Smooth muscle cell (in vitro differentiated cells): ENCODE measurements at regions not wholly inside any gene's neighbourhood (a gene's known extent, or its start where the extent isn't known, plus 50 kb on each side); places are given as distances from the start of the nearest gene placed in this dataset.

Source experiments
- DNase-seq: peaks from one replicate; lab custom pipeline; 2025; ENCODE audit not compliant: unreplicated experiment; lab: John Stamatoyannopoulos, UW
- H2AFZ ChIP-seq: fragments of 200-600 bp; sonication (generic); 2 replicates; pipeline ENCODE4 v1.6.0; 2016; ENCODE audit warnings: antibody characterized with exemption, low read depth, mild to moderate bottlenecking
- H3F3A ChIP-seq: fragments of 200-600 bp; sonication (generic); 2 replicates; pipeline ENCODE4 v1.6.0; 2017; ENCODE audit warnings: antibody characterized with exemption, low read depth
- H3K27ac ChIP-seq: fragments of 200-600 bp; sonication (generic); 2 replicates; pipeline ENCODE4 v1.5.1; 2016; ENCODE audit warnings: low read depth, mild to moderate bottlenecking
- H3K27me3 ChIP-seq: fragments of 200-600 bp; sonication (generic); 2 replicates; pipeline ENCODE4 v1.6.1; 2016; ENCODE audit warnings: low read depth, mild to moderate bottlenecking
- H3K36me3 ChIP-seq: fragments of 200-600 bp; sonication (generic); 2 replicates; pipeline ENCODE4 v1.5.1; 2016; ENCODE audit warnings: low read depth
- H3K4me1 ChIP-seq: fragments of 200-600 bp; sonication (generic); 2 replicates; pipeline ENCODE4 v1.5.1; 2016; ENCODE audit warnings: low read depth
- H3K4me2 ChIP-seq: fragments of 200-600 bp; sonication (generic); 2 replicates; pipeline ENCODE4 v1.6.0; 2016; ENCODE audit warnings: mild to moderate bottlenecking
- H3K4me3 ChIP-seq: fragments of 200-600 bp; sonication (generic); 2 replicates; pipeline ENCODE4 v1.5.1; 2016; ENCODE audit warnings: mild to moderate bottlenecking
- H3K79me2 ChIP-seq: fragments of 200-600 bp; sonication (generic); 2 replicates; pipeline ENCODE4 v1.6.0; 2016; ENCODE audit warnings: low read depth, mild to moderate bottlenecking
- H3K9ac ChIP-seq: fragments of 200-600 bp; sonication (generic); 2 replicates; pipeline ENCODE4 v1.6.0; 2016; ENCODE audit warnings: low read depth
- H3K9me3 ChIP-seq: fragments of 200-600 bp; sonication (generic); replicated peaks from 2 replicates; pipeline ENCODE4 v1.5.1; 2016; ENCODE audit warnings: low read depth
- H4K20me1 ChIP-seq: fragments of 200-600 bp; sonication (generic); 2 replicates; pipeline ENCODE4 v1.6.0; 2016; ENCODE audit warnings: low read depth
- CTCF ChIP-seq: fragments of 200-600 bp; sonication (generic); IDR thresholded peaks from 2 replicates; pipeline ENCODE4 v1.5.1; 2017; ENCODE audit warnings: borderline replicate concordance, mild to moderate bottlenecking, antibody characterized with exemption; ENCODE audit not compliant: insufficient read depth, poor library complexity, severe bottlenecking
- WGBS: methylation state at CpG from one replicate; pipeline ENCODE4 v1.1.7; 2016; ENCODE audit warnings: low lambda C conversion rate; 5-methylcytosine and 5-hydroxymethylcytosine counted together

GRCh38 chr4:123930996-123931395 lies 534.4 kb downstream of the SPRY1 start:
- no peak overlapping the region for H3K27ac ChIP-seq
- H3K36me3 ChIP-seq, result no peaks in the 10 kb centered on the region
- no peak overlapping the region for H3K4me2 ChIP-seq
- no peaks in the 10 kb centered on the region for H3K4me1 ChIP-seq
- H3K9me3 ChIP-seq, result no peaks in the 10 kb centered on the region
- H3F3A ChIP-seq, result no peaks in the 10 kb centered on the region
- no peak overlapping the region for H3K9ac ChIP-seq
- no peak for TF ChIP-seq CTCF
- no peaks in the 10 kb centered on the region for H4K20me1 ChIP-seq
- no peak overlapping the region for H2AFZ ChIP-seq
- no peak for DNase-seq
- H3K79me2 ChIP-seq, result no peaks in the 10 kb centered on the region
- 80% methylated on average over 1 of the region's 1 CpG for WGBS
- H3K27me3 ChIP-seq, result no peaks in the 10 kb centered on the region
- H3K4me3 ChIP-seq, result no peak overlapping the region

- DNase-seq, result no peak
- Histone ChIP-seq H3K36me3 (no peaks in the 10 kb centered on the region), H2AFZ (no peak overlapping the region), H3F3A (no peaks in the 10 kb centered on the region), H3K79me2 (no peaks in the 10 kb centered on the region), H3K9me3 (no peaks in the 10 kb centered on the region), H3K27me3 (no peaks in the 10 kb centered on the region), H3K9ac (no peak overlapping the region), H3K4me1 (no peaks in the 10 kb centered on the region), H4K20me1 (no peaks in the 10 kb centered on the region), H3K4me3 (no peak overlapping the region), H3K4me2 (no peak overlapping the region), H3K27ac (no peak overlapping the region)
- TF ChIP-seq CTCF, result no peak
- WGBS, result 82% methylated on average over 2 of the region's 2 CpGs
Observed at GRCh38 chr4:123934096-123934495, 537.5 kb downstream of the SPRY1 start.

- Histone ChIP-seq H3K36me3 (no peaks in the 10 kb centered on the region), H3K27ac (no peak overlapping the region), H3K27me3 (no peaks in the 10 kb centered on the region), H3K4me2 (peak overlapping the region; percentile 42), H3K4me3 (no peak overlapping the region), H3K79me2 (no peaks in the 10 kb centered on the region), H4K20me1 (no peaks in the 10 kb centered on the region), H3K9me3 (no peaks in the 10 kb centered on the region), H2AFZ (peak overlapping the region; percentile 64), H3F3A (no peaks in the 10 kb centered on the region), H3K4me1 (no peaks in the 10 kb centered on the region), H3K9ac (no peak overlapping the region)
- WGBS, result 18% methylated on average over 2 of the region's 2 CpGs
- no peak for TF ChIP-seq CTCF
- DNase-seq, result no peak
Observed at GRCh38 chr4:123936621-123937043, 540.0 kb downstream of the SPRY1 start.

DNA sequence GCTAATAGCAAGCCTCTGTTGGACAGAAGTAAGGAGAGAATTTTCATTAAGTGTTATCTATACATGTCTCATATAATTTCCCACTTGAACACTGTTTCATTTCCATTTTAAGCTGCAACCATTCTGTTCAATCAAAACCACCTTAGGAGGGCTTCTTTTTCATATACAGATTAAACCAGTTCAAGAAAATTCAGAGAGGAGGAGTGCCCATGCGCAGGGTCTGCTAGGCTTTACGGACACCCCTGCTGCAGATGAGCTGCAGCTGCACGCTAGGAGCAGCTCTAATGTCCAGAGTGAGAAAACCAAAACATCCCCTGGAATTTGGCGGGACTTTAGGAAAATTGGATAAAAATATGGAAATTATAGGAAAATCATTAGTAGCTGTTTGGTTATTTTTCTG lies 541.0 kb downstream of the SPRY1 start:
- no peaks in the 10 kb centered on the region for H3K36me3 ChIP-seq
- H3K9ac ChIP-seq, result no peak overlapping the region
- 86% methylated on average over 4 of the region's 4 CpGs for WGBS
- H3K4me3 ChIP-seq, result no peak overlapping the region
- H3K79me2 ChIP-seq, result no peaks in the 10 kb centered on the region
- H3K9me3 ChIP-seq, result no peaks in the 10 kb centered on the region
- H4K20me1 ChIP-seq, result no peaks in the 10 kb centered on the region
- no peak for TF ChIP-seq CTCF
- DNase-seq, result no peak
- H3K27me3 ChIP-seq, result no peaks in the 10 kb centered on the region
- H3K4me2 ChIP-seq, result peak overlapping the region; percentile 43
- H3K4me1 ChIP-seq, result no peaks in the 10 kb centered on the region
- H3K27ac ChIP-seq, result no peak overlapping the region
- peak overlapping the region; percentile 64 for H2AFZ ChIP-seq
- H3F3A ChIP-seq, result no peaks in the 10 kb centered on the region
